HG03045 (cell line): ENCODE measurements at regions not wholly inside any gene's neighbourhood (a gene's known extent, or its start where the extent isn't known, plus 50 kb on each side); places are given as distances from the start of the nearest gene placed in this dataset.

ENCODE experiments used
- ATAC-seq: cut with Tn5 transposase; IDR thresholded peaks from one replicate; pipeline ENCODE4 v1.9.1; 2021; ENCODE audit warnings: mild to moderate bottlenecking, moderate library complexity; ENCODE audit not compliant: unreplicated experiment

- ATAC-seq: no peak
These were observed 54.0 kb upstream of the GRIN3A start for GRCh38 chr9:101792475-101792874.

DNA sequence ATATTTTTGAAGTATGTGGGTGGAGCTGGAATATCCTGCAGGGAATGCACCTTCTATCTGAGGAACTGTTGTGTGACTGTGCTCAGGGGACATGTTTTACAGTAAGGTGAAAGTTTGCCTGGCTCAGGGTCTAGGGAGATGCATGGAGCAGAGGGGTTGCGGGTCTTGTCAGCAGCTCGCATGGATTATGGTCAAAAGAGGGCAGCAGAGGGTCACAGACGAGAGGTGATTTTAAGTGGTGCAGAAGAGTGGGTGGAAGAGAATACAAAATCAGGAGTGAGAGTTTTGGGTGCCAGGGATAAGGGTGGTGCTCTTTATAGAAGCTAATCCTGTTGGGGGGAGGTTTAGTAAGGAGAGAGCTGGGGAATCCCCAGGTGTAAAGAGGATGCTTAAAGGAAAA is 53.5 kb upstream of the GRIN3A start:
- ATAC-seq: no peak

DNA sequence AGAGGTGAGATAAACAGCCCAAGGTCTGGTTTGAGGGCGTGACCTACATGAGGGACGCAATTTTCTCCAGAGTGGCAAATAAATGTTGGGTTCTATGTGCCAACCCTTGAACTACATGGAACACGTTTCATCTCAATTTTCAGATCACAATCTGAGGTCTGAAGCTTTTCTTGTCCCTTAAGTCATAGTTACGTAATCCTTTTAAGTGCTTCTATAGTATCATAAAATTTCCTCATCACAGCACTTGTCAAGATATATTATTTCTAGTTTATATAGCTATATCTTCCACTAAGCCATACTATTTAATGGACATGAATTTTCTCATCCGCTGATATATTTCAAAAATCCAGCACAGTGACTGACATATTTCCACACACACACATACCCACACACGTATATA is 53.1 kb upstream of the GRIN3A start:
- ATAC-seq: no peak
